Endothelial cell of umbilical vein (primary cell): ENCODE measurements at regions not wholly inside any gene's neighbourhood (a gene's known extent, or its start where the extent isn't known, plus 50 kb on each side); places are given as distances from the start of the nearest gene placed in this dataset.

Experiments used
- BruUV-seq: library from RNA; stranded (reverse); fragments of 400-500 nt; replicated peaks from 2 replicates; lab custom pipeline; 2021; lab: Mats Ljungman, UMichigan
- CTCF ChIA-PET: fragments of 300-600, 350-600 bp; sonication (Branson Sonifier 250); formaldehyde crosslinking; loops from one replicate; lab custom pipeline; 2021; ENCODE audit warnings: antibody characterized with exemption, inconsistent platforms; lab: Charles Lee
- POLR2A ChIA-PET: fragments of 300-600, 350-600 bp; sonication (Branson Sonifier 250); formaldehyde crosslinking; loops from one replicate; lab custom pipeline; 2021; ENCODE audit warnings: antibody characterized with exemption, inconsistent platforms; lab: Charles Lee
- DNase-seq: peaks from one replicate; pipeline ENCODE4 v3.0.0-alpha.2; 2011; ENCODE audit warnings: low read depth, low spot score
- FAIRE-seq: peaks from 2 replicates; lab custom pipeline; 2011; peaks lifted over from hg19 to GRCh38; lab: Jason Lieb, UNC
- H2AFZ ChIP-seq: 2 replicates; pipeline ENCODE4 v1.6.0; 2012; ENCODE audit warnings: low read depth, low read length, control low read depth, inconsistent platforms
- H3K27ac ChIP-seq: 2 replicates; pipeline ENCODE4 v1.5.1; 2011; ENCODE audit warnings: low read depth, mild to moderate bottlenecking, control low read depth, low read length, moderate library complexity; ENCODE audit not compliant: insufficient read depth
- H3K27me3 ChIP-seq, 2 experiments: 2 replicates each; pipeline versions ENCODE4 v1.6.0 to v1.6.1; 2011; ENCODE audit warnings: low read length in 2 of 2, mixed read lengths in 1 of 2; ENCODE audit not compliant: control insufficient read depth in 2 of 2, insufficient read depth in 2 of 2
- H3K36me3 ChIP-seq, 2 experiments: 2 replicates in 1 of 2; 3 replicates in 1 of 2; pipeline ENCODE4 v1.5.1; 2011; ENCODE audit warnings: low read length in 2 of 2, mild to moderate bottlenecking in 1 of 2, moderate library complexity in 1 of 2; ENCODE audit not compliant: control insufficient read depth in 2 of 2, insufficient read depth in 2 of 2; ENCODE audit errors: extremely low read depth in 1 of 2
- H3K4me1 ChIP-seq: 3 replicates; pipeline ENCODE4 v1.5.1; 2011; ENCODE audit warnings: mild to moderate bottlenecking, low read length; ENCODE audit not compliant: control insufficient read depth, insufficient read depth; ENCODE audit errors: extremely low read depth
- H3K4me2 ChIP-seq: 2 replicates; pipeline ENCODE4 v1.6.1; 2011; ENCODE audit warnings: low read length, control low read depth, mixed read lengths; ENCODE audit not compliant: insufficient read depth
- H3K4me3 ChIP-seq, 3 experiments: fragments of 200-600 bp in 1 of 3; sonication (generic), shearing (Covaris generic) in 1 of 3; replicated peaks in 1 of 3; 2 replicates each; pipeline ENCODE4 v1.5.1; 2011 to 2016; ENCODE audit warnings: control low read depth in 3 of 3, low read length in 3 of 3, mild to moderate bottlenecking in 2 of 3, inconsistent platforms in 1 of 3, low read depth in 1 of 3, moderate library complexity in 1 of 3; ENCODE audit not compliant: insufficient read depth in 1 of 3
- H3K79me2 ChIP-seq: 2 replicates; pipeline ENCODE4 v1.6.0; 2012; ENCODE audit warnings: low read length, inconsistent platforms; ENCODE audit not compliant: control insufficient read depth, insufficient read depth
- H3K9ac ChIP-seq: replicated peaks from 2 replicates; pipeline ENCODE3; 2011; ENCODE audit warnings: low read length, control low read depth; ENCODE audit not compliant: insufficient read depth; ENCODE audit errors: extremely low read depth
- H3K9me1 ChIP-seq: replicated peaks from 3 replicates; pipeline ENCODE4 v1.6.0; 2011; ENCODE audit warnings: mild to moderate bottlenecking, low read length; ENCODE audit not compliant: control insufficient read depth, insufficient read depth; ENCODE audit errors: extremely low read depth
- H3K9me3 ChIP-seq: replicated peaks from 2 replicates; pipeline ENCODE4 v1.5.1; 2012; ENCODE audit warnings: low read length, inconsistent platforms; ENCODE audit not compliant: control insufficient read depth, insufficient read depth
- H4K20me1 ChIP-seq: replicated peaks from 2 replicates; pipeline ENCODE3; 2011; ENCODE audit warnings: mild to moderate bottlenecking, low read length; ENCODE audit not compliant: control insufficient read depth, insufficient read depth; ENCODE audit errors: extremely low read depth
- CTCF ChIP-seq, 2 donors: IDR thresholded peaks; 1 replicate in 1 of 2; 2 replicates in 1 of 2; pipeline ENCODE4 v1.5.1; 2011; ENCODE audit warnings: low read length in 2 of 2, mild to moderate bottlenecking in 2 of 2, moderate library complexity in 2 of 2, control low read depth in 1 of 2, inconsistent platforms in 1 of 2, low read depth in 1 of 2; ENCODE audit not compliant: insufficient read depth in 1 of 2; ENCODE audit errors: extremely low read depth in 1 of 2
- EZH2 ChIP-seq: IDR thresholded peaks from 2 replicates; pipeline ENCODE4 v1.6.1; 2012; ENCODE audit warnings: borderline replicate concordance, low read depth, mild to moderate bottlenecking, moderate library complexity, low read length, inconsistent platforms; ENCODE audit not compliant: severe bottlenecking
- FOS ChIP-seq: IDR thresholded peaks from 2 replicates; pipeline ENCODE4 v1.6.1; 2011; ENCODE audit warnings: mild to moderate bottlenecking, low read length, moderate library complexity, borderline replicate concordance; ENCODE audit not compliant: insufficient read depth
- GATA2 ChIP-seq: IDR thresholded peaks from 2 replicates; pipeline ENCODE4 v1.7.0; 2011; ENCODE audit warnings: low read depth, mild to moderate bottlenecking, moderate library complexity, mixed read lengths, low read length; ENCODE audit not compliant: insufficient read length, insufficient read depth
- JUN ChIP-seq: IDR thresholded peaks from 2 replicates; pipeline ENCODE4 v1.6.1; 2011; ENCODE audit warnings: borderline replicate concordance, low read depth; ENCODE audit not compliant: insufficient read length, insufficient read depth
- MAX ChIP-seq: IDR thresholded peaks from 2 replicates; pipeline ENCODE4 v1.6.1; 2011; ENCODE audit not compliant: insufficient read depth, insufficient read length
- MYC ChIP-seq: IDR thresholded peaks from one replicate; pipeline ENCODE4 v1.6.1; 2011; ENCODE audit warnings: mild to moderate bottlenecking, low read depth, low read length
- POLR2A ChIP-seq: IDR thresholded peaks from 2 replicates; pipeline ENCODE4 v1.6.1; 2012; ENCODE audit warnings: low read depth, mild to moderate bottlenecking, control low read depth, low read length
- POLR2AphosphoS5 ChIP-seq: IDR thresholded peaks from 2 replicates; pipeline ENCODE4 v1.6.1; 2012; ENCODE audit warnings: low read depth, mild to moderate bottlenecking, control low read depth, low read length, moderate library complexity; ENCODE audit not compliant: insufficient read depth
- dilution Hi-C: fragments of 300-500 bp; cut with MboI; formaldehyde crosslinking; loops from one replicate; pipeline ENCODE4 v1.15.0; 2019; ENCODE audit warnings: low sequenced_read_pairs; ENCODE audit not compliant: extremely low pct_ligation_motif_present
- intact Hi-C: fragments of 100-400 bp; cut with micrococcal nuclease; formaldehyde crosslinking; loops from one replicate; pipeline ENCODE4 v1.10.0; 2022

GRCh38 chr15:36506733-36507356 lies 72.6 kb upstream of the CDIN1 start:
- H3K4me1 ChIP-seq, result no peaks in the 10 kb centered on the region
- dilution Hi-C loops, result no loop called here
- H3K4me3 ChIP-seq, result no peak overlapping the region
- DNase-seq (no peak), FAIRE-seq (no peak)
- no peaks in the 10 kb centered on the region for H3K9me1 ChIP-seq
- H2AFZ ChIP-seq, result no peak overlapping the region
- H3K9me3 ChIP-seq, result no peaks in the 10 kb centered on the region
- no peaks in the 10 kb centered on the region for H3K79me2 ChIP-seq
- H3K27ac ChIP-seq, result no peak overlapping the region
- POLR2A ChIA-PET, result no interaction called here
- no peak for TF ChIP-seq CTCF (IDR thresholded peaks at IDR 0.05; ENCODE audit: extremely low read depth in 1 of 2, insufficient read depth in 1 of 2, low read depth in 1 of 2, low read length in 2 of 2)
- no peak for TF ChIP-seq POLR2A
- no peak for TF ChIP-seq POLR2AphosphoS5
- no peak for TF ChIP-seq FOS
- no peak for TF ChIP-seq JUN
- no peak for TF ChIP-seq GATA2
- no peak for TF ChIP-seq MYC
- TF ChIP-seq MAX, result no peak
- no peak for TF ChIP-seq EZH2
- no TSS peak for BruUV-seq
- peaks cover 4 to 16% of the 10 kb centered on the region in 2 experiments for H3K27me3 ChIP-seq
- intact Hi-C loops, result loop anchor here (10.0 kb wide), 1 partner anchor 598 kb away; the partner anchor contains the start of gene MEIS2
- no peaks in the 10 kb centered on the region for H4K20me1 ChIP-seq
- CTCF ChIA-PET, result no interaction called here
- H3K4me2 ChIP-seq, result no peak overlapping the region
- no peaks in the 10 kb centered on the region for H3K36me3 ChIP-seq
- H3K9ac ChIP-seq, result no peak overlapping the region
